ENCODE measurements at regions not wholly inside any gene's neighbourhood (a gene's known extent, or its start where the extent isn't known, plus 50 kb on each side); places are given as distances from the start of the nearest gene placed in this dataset.

DNA sequence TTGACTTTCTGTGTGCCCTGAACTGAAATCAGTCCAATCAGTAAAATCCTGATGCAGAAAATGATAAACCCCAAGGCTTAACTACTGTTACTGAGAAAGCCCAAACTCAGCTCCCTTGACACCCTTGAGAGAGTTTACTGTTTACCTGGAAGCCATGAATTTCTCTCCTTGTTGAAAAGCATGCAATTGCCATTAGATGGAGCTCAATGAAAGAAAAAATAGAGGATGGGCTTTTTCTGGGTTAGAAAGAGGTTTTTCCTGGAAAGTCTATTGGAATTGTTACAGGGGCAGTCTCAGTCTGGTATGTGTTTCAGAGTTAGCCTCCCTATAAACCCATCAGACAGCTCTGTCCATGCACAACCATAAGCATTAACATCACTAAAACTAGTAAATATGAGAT, 66.4 kb upstream of the C4orf54 start:
- TF ChIP-seq EZH2 (IDR thresholded peaks at IDR 0.05; ENCODE audit: insufficient read depth, poor library complexity, severe bottlenecking) = no peak
- no peak for TF ChIP-seq EZH2phosphoT487 (IDR thresholded peaks at IDR 0.05; ENCODE audit: insufficient read depth, low read depth)
